ENCODE measurements at regions not wholly inside any gene's neighbourhood (a gene's known extent, or its start where the extent isn't known, plus 50 kb on each side); places are given as distances from the start of the nearest gene placed in this dataset.
"Not testable (repeated sequence)": the region's sequence is repeated elsewhere in the genome, so short reads cannot be mapped to it uniquely, and the experiment has no call there.

GRCh38 chr7:86989407-86989806 lies 70.0 kb downstream of the ELAPOR2 start:
- no peak overlapping the region for H3K4me3 ChIP-seq
- H3K4me1 ChIP-seq, result no peaks in the 10 kb centered on the region
- no peak for DNase-seq
- TF ChIP-seq POLR2A (IDR thresholded peaks at IDR 0.05) (no peak), CTCF (IDR thresholded peaks at IDR 0.05) (no peak)
- H3K9me3 ChIP-seq, result peaks cover 0 to 4% of the 10 kb centered on the region in 2 donors
- no peak overlapping the region for H3K27ac ChIP-seq
- intact Hi-C loops (cut with DNase I; ENCODE audit: low total_unique reads), result no loop called here
- H3K27me3 ChIP-seq, result no peaks in the 10 kb centered on the region
- no peaks in the 10 kb centered on the region for H3K36me3 ChIP-seq

- H3K9me3 ChIP-seq; DNase-seq; H3K27me3 ChIP-seq; intact Hi-C loops (cut with DNase I; ENCODE audit: low total_unique reads); H3K36me3 ChIP-seq; H3K27ac ChIP-seq; H3K4me3 ChIP-seq; H3K4me1 ChIP-seq: not testable (repeated sequence)
Observed at GRCh38 chr7:86987834-86988233, 71.6 kb downstream of the ELAPOR2 start.

GRCh38 chr7:86987358-86987757 lies 72.1 kb downstream of the ELAPOR2 start:
- H3K4me1 ChIP-seq; H3K36me3 ChIP-seq; H3K9me3 ChIP-seq; H3K27me3 ChIP-seq; intact Hi-C loops (cut with DNase I; ENCODE audit: low total_unique reads); H3K27ac ChIP-seq; DNase-seq; H3K4me3 ChIP-seq: not testable (repeated sequence)

GRCh38 chr7:86985342-86985741 lies 74.1 kb downstream of the ELAPOR2 start:
- H3K4me1 ChIP-seq; DNase-seq; H3K27ac ChIP-seq; intact Hi-C loops (cut with DNase I; ENCODE audit: low total_unique reads); H3K36me3 ChIP-seq; H3K4me3 ChIP-seq; H3K27me3 ChIP-seq; H3K9me3 ChIP-seq: not testable (repeated sequence)

GRCh38 chr7:86983654-86984053 lies 75.8 kb downstream of the ELAPOR2 start:
- H3K4me1 ChIP-seq; DNase-seq; H3K27ac ChIP-seq; H3K9me3 ChIP-seq; intact Hi-C loops (cut with DNase I; ENCODE audit: low total_unique reads); H3K4me3 ChIP-seq; H3K27me3 ChIP-seq; H3K36me3 ChIP-seq: not testable (repeated sequence)

- H3K9me3 ChIP-seq; H3K4me3 ChIP-seq; H3K27ac ChIP-seq; H3K4me1 ChIP-seq; DNase-seq; H3K27me3 ChIP-seq; H3K36me3 ChIP-seq; intact Hi-C loops (cut with DNase I; ENCODE audit: low total_unique reads): not testable (repeated sequence)
Observed at GRCh38 chr7:86981937-86982336, 77.5 kb downstream of the ELAPOR2 start.

- no peak for DNase-seq
- Histone ChIP-seq H3K4me3 (no peak overlapping the region), H3K4me1 (no peaks in the 10 kb centered on the region), H3K36me3 (no peaks in the 10 kb centered on the region), H3K27me3 (no peaks in the 10 kb centered on the region), H3K9me3 (peaks cover 0 to 4% of the 10 kb centered on the region in 2 donors), H3K27ac (no peak overlapping the region)
- no peak for TF ChIP-seq POLR2A (IDR thresholded peaks at IDR 0.05)
- no peak for TF ChIP-seq CTCF (IDR thresholded peaks at IDR 0.05)
- intact Hi-C loops (cut with DNase I; ENCODE audit: low total_unique reads), result no loop called here
Observed at GRCh38 chr7:86981127-86981526, 78.3 kb downstream of the ELAPOR2 start.

- intact Hi-C loops (cut with DNase I; ENCODE audit: low total_unique reads), result no loop called here
- no peaks in the 10 kb centered on the region for H3K9me3 ChIP-seq
- no peak overlapping the region for H3K27ac ChIP-seq
Observed at GRCh38 chr7:86980223-86980622, 79.2 kb downstream of the ELAPOR2 start.

More at GRCh38 chr7:86980223-86980622, 79.2 kb downstream of the ELAPOR2 start:
- H3K4me1 ChIP-seq, result no peaks in the 10 kb centered on the region
- no peak overlapping the region for H3K4me3 ChIP-seq
- H3K36me3 ChIP-seq, result no peaks in the 10 kb centered on the region
- no peaks in the 10 kb centered on the region for H3K27me3 ChIP-seq
- TF ChIP-seq CTCF (IDR thresholded peaks at IDR 0.05), result no peak
- TF ChIP-seq POLR2A (IDR thresholded peaks at IDR 0.05), result no peak
- DNase-seq, result no peak
